GM18520 (cell line): ENCODE measurements at regions not wholly inside any gene's neighbourhood (a gene's known extent, or its start where the extent isn't known, plus 50 kb on each side); places are given as distances from the start of the nearest gene placed in this dataset.
"Not testable (repeated sequence)": the region's sequence is repeated elsewhere in the genome, so short reads cannot be mapped to it uniquely, and the experiment has no call there.

Source experiments
- ATAC-seq: cut with Tn5 transposase; IDR thresholded peaks from one replicate; pipeline ENCODE4 v1.9.1; 2021; ENCODE audit not compliant: unreplicated experiment

DNA sequence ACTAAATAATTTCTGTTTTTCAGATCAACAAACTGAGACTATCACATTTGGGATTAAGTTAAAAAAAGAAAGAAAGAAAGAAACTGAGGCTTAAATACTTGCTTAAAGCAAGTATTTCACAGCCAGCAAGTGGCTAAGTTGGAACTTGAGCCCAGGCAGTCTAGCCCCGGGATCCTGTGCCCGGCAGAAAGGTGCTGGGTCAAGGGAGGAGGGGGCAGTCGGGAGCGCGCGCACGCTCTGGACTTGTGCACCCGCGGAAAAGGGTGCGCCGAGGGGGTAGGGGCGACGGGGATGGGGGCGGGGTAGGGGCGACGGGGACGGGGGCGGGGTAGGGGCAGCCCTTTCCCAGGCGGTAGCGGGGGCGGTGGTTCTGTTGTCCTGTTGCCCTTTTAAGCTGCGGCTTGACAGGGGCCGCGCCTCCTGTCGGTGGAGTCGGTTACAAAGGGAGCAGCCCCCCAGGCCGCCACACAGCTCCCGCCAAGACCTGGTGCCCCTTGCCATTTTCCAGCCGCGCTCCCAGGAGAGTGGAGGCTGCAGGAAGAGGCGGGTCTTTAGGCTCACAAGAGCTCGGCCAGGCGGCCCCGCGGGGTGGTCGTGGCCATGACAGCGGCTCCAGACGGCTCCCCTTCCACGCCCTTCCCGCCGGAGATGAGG, 60.6 kb downstream of the GOLGA8T start:
- ATAC-seq, result not testable (repeated sequence)

GRCh38 chr15:30196009-30196375, 61.1 kb downstream of the GOLGA8T start:
- ATAC-seq, result not testable (repeated sequence)

DNA sequence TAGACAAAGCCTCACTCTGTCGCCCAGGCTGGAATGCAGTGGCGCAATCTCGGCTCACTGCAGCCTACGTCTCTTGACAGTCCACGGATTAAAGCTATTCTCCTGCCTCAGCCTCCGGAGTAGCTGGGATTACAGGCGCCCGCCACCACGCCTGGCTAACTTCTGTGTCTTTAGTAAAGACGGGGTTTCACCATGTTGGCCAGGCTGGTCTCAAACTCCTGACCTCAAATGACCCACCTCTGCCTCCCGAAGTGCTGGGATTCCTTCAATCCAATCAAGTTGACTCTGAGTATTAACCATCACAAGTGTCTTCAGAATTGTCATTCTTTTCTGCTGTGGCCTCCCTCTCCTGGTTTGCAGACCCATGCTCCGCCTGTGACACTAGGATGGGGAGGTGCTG, 61.9 kb downstream of the GOLGA8T start:
- not testable (repeated sequence) for ATAC-seq

DNA sequence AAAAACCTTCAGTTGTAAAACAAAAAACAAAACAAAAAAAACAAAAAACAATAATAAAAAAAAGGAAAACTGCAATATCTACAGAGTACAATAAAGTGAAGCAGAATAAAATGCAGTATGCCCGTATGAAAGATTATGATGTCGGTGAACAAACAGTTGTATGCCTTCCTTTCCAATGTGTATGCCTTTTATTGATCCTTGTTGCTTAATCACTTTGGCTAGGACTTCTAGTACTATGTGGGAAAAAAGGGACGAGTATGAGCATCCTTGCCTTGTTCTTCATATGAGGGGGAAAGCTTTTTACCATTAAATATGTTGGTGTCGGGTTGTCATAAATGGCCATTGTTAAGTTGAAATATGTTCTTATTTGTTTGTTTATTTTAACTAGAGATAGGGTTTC, 66.7 kb downstream of the GOLGA8T start:
- ATAC-seq, result not testable (repeated sequence)

- not testable (repeated sequence) for ATAC-seq
These were observed 78.9 kb downstream of the GOLGA8T start for GRCh38 chr15:30213733-30214132.

- ATAC-seq, result not testable (repeated sequence)
These were observed 87.0 kb downstream of the GOLGA8T start for GRCh38 chr15:30221803-30222202.

- not testable (repeated sequence) for ATAC-seq
These were observed 88.1 kb downstream of the GOLGA8T start for GRCh38 chr15:30222798-30223591.

DNA sequence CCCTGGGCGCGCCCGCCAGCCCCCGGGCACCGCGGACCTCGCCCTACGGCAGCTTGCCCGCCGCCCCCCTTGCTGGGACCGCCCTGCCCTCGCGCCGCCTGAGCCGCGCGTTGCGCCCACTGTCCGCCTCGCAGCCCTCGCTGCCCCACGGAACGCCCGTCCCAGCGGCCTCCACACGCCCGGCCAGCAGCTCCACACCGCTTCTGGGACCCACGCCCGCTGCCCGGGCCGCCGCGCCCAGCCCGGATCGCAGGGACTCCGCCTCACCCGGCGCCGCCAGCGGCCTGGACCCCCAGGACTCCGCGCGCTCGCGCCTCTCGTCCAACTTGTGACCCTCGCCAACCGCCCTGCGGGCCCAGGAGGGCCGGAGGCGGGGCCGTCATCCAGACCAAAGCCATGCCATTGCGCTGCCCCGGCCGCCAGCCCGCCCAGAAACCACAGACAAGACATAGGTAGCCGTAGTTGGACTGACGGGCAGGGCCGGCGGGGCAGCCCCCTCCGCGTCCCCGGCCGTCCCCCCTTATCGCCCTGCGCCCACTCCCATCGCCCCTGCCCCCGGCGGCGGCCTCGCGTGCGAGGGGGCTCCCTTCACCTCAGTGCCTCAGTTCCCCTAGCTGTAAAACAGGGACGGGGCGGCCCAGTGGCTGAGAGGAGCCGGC, 90.5 kb downstream of the GOLGA8T start:
- ATAC-seq, result not testable (repeated sequence)

DNA sequence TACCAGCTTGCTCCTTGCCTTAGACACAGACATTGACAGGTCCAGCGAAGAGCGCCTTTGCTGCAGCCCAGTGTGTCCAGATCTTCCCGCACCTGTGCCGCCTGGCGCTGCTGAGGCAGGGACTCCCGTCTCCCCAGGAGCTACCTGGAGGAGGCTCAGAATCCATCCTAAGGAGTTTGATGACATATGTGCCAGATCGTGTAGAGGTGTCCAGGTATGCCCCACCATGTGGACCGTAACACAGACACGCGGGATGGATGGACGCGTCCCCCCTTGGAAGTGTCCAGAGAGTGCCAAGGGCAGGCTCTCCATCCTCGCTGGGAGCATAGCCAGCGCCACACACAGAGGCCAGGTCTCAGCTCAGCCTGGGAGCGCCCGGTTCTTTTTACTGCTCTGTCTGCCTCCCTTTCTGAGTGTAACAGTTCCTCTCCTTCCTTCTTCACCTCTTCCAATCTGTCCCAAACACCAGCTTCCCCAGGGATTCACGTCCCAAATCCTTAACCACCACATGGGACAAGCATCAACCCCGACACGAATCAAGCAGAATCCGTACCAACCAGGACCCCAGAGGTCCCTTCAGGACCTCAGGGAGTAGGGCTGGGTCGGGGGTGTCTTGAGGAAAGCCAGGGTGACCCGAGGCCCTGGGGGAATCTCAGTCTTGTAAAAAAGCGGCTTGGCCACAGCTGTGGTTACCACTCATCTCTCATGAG, 126.7 kb downstream of the GOLGA8T start:
- ATAC-seq, result not testable (repeated sequence)

GRCh38 chr15:30262142-30262460, 127.2 kb downstream of the GOLGA8T start:
- peak; percentile 43 for ATAC-seq

DNA sequence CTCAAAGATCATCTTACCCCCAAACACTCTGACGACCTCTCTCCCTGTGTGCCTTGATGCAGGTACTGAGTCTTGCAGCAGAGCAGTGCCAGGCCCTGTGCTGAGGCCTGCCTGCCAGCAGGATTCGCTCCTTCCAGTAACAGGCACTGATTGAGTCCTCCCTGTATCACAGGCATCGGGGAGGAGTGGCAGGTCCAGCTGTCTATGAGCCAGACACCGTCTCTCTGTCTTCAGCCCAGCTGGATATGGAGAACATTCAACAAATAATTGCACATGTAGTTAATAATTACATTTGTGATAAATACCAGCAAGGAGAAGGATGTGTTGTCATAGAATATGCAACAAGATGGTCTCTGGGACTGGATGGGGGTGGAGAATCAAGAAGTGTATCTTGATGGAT, 129.1 kb downstream of the GOLGA8T start:
- ATAC-seq, result not testable (repeated sequence)

DNA sequence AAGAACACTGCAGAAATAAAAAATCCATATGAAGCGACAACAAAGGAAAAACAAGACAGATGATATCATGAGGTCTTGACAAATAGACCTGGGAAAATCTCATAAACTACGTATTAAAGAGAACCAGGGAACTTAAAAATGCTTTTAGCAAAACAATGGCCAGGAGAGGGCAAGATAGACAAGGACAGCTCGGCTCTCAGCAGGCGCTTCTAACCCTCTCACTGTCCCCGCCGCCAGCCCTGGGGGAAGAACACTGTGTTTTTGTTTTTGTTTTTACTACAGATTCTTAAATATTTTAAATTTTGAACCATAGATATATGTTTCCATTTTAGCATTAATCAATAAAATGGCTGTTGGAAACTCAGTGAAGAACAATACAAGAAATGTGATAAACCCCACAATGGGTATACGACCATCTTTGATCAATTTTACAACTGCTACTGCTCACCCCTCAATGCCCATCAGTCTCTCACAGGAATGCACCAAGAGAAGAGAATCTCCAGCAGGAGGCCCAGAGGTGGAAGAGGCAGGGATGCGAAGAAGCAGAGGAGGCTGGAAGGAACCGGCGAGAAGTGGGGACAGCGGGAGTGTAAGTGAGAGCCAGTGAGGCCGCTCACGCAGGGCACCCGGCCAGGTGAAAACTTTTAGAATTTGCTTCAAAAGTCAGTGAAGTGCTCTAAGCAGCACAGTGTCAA, 98.0 kb downstream of the CHRFAM7A start:
- ATAC-seq, result not testable (repeated sequence)

GRCh38 chr15:30303968-30304367, 89.4 kb downstream of the CHRFAM7A start:
- ATAC-seq, result not testable (repeated sequence)
